ENCODE measurements at regions not wholly inside any gene's neighbourhood (a gene's known extent, or its start where the extent isn't known, plus 50 kb on each side); places are given as distances from the start of the nearest gene placed in this dataset.

- TF ChIP-seq EZH2 (IDR thresholded peaks at IDR 0.05; ENCODE audit: borderline replicate concordance, low read depth, low read length, severe bottlenecking): no peak
- TF ChIP-seq, protein P1, sequence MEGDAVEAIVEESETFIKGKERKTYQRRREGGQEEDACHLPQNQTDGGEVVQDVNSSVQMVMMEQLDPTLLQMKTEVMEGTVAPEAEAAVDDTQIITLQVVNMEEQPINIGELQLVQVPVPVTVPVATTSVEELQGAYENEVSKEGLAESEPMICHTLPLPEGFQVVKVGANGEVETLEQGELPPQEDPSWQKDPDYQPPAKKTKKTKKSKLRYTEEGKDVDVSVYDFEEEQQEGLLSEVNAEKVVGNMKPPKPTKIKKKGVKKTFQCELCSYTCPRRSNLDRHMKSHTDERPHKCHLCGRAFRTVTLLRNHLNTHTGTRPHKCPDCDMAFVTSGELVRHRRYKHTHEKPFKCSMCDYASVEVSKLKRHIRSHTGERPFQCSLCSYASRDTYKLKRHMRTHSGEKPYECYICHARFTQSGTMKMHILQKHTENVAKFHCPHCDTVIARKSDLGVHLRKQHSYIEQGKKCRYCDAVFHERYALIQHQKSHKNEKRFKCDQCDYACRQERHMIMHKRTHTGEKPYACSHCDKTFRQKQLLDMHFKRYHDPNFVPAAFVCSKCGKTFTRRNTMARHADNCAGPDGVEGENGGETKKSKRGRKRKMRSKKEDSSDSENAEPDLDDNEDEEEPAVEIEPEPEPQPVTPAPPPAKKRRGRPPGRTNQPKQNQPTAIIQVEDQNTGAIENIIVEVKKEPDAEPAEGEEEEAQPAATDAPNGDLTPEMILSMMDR (IDR thresholded peaks at IDR 0.05; ENCODE audit: borderline replicate concordance, extremely low read depth, low read length, poor library complexity, severe bottlenecking): no peak
Measured at GRCh38 chr6:19712998-19713397, 124.2 kb upstream of the ID4 start.
